IPS-NIHi7 (cell line): ENCODE measurements at regions not wholly inside any gene's neighbourhood (a gene's known extent, or its start where the extent isn't known, plus 50 kb on each side); places are given as distances from the start of the nearest gene placed in this dataset.
"Not testable (repeated sequence)": the region's sequence is repeated elsewhere in the genome, so short reads cannot be mapped to it uniquely, and the experiment has no call there.

Experiments used
- DNase-seq: peaks from one replicate; pipeline ENCODE4 v3.0.0; 2012; ENCODE audit warnings: mixed read lengths; ENCODE audit errors: extremely low spot score

- DNase-seq = no peak
Measured at GRCh38 chr4:104896660-104897645, 249.7 kb upstream of the TET2 start.

GRCh38 chr4:104899863-104900262 is 246.8 kb upstream of the TET2 start:
- no peak for DNase-seq

GRCh38 chr4:104901438-104901837 is 245.2 kb upstream of the TET2 start:
- DNase-seq = peak; percentile 22

GRCh38 chr4:104901961-104902605 is 244.6 kb upstream of the TET2 start:
- DNase-seq = no peak

GRCh38 chr4:104905065-104905464 is 241.6 kb upstream of the TET2 start:
- DNase-seq = no peak

- no peak for DNase-seq
Measured at GRCh38 chr4:104905546-104905945, 241.1 kb upstream of the TET2 start.

GRCh38 chr4:104906276-104906675 is 240.4 kb upstream of the TET2 start:
- DNase-seq = no peak

GRCh38 chr4:104907074-104907649 is 239.5 kb upstream of the TET2 start:
- DNase-seq = no peak

- no peak for DNase-seq
Measured at GRCh38 chr4:104907991-104908390, 238.7 kb upstream of the TET2 start.

GRCh38 chr4:104909376-104909775 is 237.3 kb upstream of the TET2 start:
- no peak for DNase-seq

GRCh38 chr4:104912518-104912917 is 234.2 kb upstream of the TET2 start:
- no peak for DNase-seq

- DNase-seq = no peak
Measured at GRCh38 chr4:104915373-104915772, 231.3 kb upstream of the TET2 start.

GRCh38 chr4:104915864-104916263 is 230.8 kb upstream of the TET2 start:
- peak; percentile 54 for DNase-seq

- no peak for DNase-seq
Measured at GRCh38 chr4:104919406-104919805, 227.3 kb upstream of the TET2 start.

GRCh38 chr4:104930298-104930697 is 216.4 kb upstream of the TET2 start:
- DNase-seq = no peak

- not testable (repeated sequence) for DNase-seq
Measured at GRCh38 chr4:104930745-104931736, 215.6 kb upstream of the TET2 start.

GRCh38 chr4:104938624-104939023 is 208.1 kb upstream of the TET2 start:
- DNase-seq = no peak

GRCh38 chr4:104940927-104941326 is 205.7 kb upstream of the TET2 start:
- no peak for DNase-seq

GRCh38 chr4:104941661-104942062 is 205.0 kb upstream of the TET2 start:
- DNase-seq = no peak

GRCh38 chr4:104942990-104943743 is 203.5 kb upstream of the TET2 start:
- no peak for DNase-seq

GRCh38 chr4:104944596-104944995 is 202.1 kb upstream of the TET2 start:
- DNase-seq = no peak
